ENCODE measurements at regions not wholly inside any gene's neighbourhood (a gene's known extent, or its start where the extent isn't known, plus 50 kb on each side); places are given as distances from the start of the nearest gene placed in this dataset.
"Not testable (repeated sequence)": the region's sequence is repeated elsewhere in the genome, so short reads cannot be mapped to it uniquely, and the experiment has no call there.

DNA sequence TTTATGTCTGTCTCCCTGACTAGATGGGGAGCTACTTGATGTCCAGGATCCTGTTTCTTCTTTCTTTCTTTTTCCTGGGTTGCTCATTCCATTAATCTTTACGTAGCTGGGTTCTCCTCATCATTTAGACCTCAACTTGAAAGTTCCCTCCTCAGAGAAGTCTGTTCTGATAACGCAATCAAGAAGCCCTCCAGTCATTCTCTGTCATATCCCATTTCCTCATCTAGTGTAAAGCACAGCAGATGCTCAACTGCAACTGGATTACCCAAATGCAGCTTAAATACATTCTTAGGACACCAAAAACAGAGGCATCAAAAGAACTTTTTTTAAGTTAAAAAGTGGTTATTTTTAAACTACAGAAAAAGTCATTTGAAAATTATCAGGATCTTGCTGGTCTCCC, 51.7 kb upstream of the ST3GAL6 start:
- H3K36me3 Mint-ChIP-seq = no peaks in the 10 kb centered on the region
- H3K4me1 Mint-ChIP-seq = peaks cover 39% of the 10 kb centered on the region
- ChIA-PET CTCF (no interaction called here), POLR2A (no interaction called here)
- DNase-seq (ENCODE audit: low spot score) = no peak
- H3K9me3 Mint-ChIP-seq = peaks cover 10% of the 10 kb centered on the region; the same call in 1 of the 2 replicates
- no peak overlapping the region for H3K27ac Mint-ChIP-seq
- no peak overlapping the region for H3K4me3 Mint-ChIP-seq
- TF ChIP-seq, protein P1, sequence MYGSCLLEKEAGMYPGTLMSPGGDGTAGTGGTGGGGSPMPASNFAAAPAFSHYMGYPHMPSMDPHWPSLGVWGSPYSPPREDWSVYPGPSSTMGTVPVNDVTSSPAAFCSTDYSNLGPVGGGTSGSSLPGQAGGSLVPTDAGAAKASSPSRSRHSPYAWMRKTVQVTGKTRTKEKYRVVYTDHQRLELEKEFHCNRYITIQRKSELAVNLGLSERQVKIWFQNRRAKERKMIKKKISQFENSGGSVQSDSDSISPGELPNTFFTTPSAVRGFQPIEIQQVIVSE (CRISPR knock-in tag; IDR thresholded peaks at IDR 0.05; ENCODE audit: borderline replicate concordance) = no peak
- TF ChIP-seq, protein P2, sequence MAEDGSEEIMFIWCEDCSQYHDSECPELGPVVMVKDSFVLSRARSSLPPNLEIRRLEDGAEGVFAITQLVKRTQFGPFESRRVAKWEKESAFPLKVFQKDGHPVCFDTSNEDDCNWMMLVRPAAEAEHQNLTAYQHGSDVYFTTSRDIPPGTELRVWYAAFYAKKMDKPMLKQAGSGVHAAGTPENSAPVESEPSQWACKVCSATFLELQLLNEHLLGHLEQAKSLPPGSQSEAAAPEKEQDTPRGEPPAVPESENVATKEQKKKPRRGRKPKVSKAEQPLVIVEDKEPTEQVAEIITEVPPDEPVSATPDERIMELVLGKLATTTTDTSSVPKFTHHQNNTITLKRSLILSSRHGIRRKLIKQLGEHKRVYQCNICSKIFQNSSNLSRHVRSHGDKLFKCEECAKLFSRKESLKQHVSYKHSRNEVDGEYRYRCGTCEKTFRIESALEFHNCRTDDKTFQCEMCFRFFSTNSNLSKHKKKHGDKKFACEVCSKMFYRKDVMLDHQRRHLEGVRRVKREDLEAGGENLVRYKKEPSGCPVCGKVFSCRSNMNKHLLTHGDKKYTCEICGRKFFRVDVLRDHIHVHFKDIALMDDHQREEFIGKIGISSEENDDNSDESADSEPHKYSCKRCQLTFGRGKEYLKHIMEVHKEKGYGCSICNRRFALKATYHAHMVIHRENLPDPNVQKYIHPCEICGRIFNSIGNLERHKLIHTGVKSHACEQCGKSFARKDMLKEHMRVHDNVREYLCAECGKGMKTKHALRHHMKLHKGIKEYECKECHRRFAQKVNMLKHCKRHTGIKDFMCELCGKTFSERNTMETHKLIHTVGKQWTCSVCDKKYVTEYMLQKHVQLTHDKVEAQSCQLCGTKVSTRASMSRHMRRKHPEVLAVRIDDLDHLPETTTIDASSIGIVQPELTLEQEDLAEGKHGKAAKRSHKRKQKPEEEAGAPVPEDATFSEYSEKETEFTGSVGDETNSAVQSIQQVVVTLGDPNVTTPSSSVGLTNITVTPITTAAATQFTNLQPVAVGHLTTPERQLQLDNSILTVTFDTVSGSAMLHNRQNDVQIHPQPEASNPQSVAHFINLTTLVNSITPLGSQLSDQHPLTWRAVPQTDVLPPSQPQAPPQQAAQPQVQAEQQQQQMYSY (CRISPR knock-in tag; IDR thresholded peaks at IDR 0.05) = no peak
- TF ChIP-seq ZBTB21 (CRISPR knock-in tag; IDR thresholded peaks at IDR 0.05; ENCODE audit: borderline replicate concordance) (no peak), CBFB (CRISPR knock-in tag; IDR thresholded peaks at IDR 0.05; ENCODE audit: low read depth) (no peak), ZNF263 (CRISPR knock-in tag; IDR thresholded peaks at IDR 0.05; ENCODE audit: low read depth) (no peak), NFE2L1 (CRISPR knock-in tag; IDR thresholded peaks at IDR 0.05) (no peak), ZNF121 (CRISPR knock-in tag; IDR thresholded peaks at IDR 0.05) (no peak), SMAD3 (CRISPR knock-in tag; IDR thresholded peaks at IDR 0.05; ENCODE audit: borderline replicate concordance) (no peak)
- TF ChIP-seq, protein P3, sequence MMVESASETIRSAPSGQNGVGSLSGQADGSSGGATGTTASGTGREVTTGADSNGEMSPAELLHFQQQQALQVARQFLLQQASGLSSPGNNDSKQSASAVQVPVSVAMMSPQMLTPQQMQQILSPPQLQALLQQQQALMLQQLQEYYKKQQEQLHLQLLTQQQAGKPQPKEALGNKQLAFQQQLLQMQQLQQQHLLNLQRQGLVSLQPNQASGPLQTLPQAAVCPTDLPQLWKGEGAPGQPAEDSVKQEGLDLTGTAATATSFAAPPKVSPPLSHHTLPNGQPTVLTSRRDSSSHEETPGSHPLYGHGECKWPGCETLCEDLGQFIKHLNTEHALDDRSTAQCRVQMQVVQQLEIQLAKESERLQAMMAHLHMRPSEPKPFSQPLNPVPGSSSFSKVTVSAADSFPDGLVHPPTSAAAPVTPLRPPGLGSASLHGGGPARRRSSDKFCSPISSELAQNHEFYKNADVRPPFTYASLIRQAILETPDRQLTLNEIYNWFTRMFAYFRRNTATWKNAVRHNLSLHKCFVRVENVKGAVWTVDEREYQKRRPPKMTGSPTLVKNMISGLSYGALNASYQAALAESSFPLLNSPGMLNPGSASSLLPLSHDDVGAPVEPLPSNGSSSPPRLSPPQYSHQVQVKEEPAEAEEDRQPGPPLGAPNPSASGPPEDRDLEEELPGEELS (CRISPR knock-in tag; IDR thresholded peaks at IDR 0.05) = no peak
- TF ChIP-seq, protein P4, sequence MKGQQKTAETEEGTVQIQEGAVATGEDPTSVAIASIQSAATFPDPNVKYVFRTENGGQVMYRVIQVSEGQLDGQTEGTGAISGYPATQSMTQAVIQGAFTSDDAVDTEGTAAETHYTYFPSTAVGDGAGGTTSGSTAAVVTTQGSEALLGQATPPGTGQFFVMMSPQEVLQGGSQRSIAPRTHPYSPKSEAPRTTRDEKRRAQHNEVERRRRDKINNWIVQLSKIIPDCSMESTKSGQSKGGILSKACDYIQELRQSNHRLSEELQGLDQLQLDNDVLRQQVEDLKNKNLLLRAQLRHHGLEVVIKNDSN (CRISPR knock-in tag; IDR thresholded peaks at IDR 0.05) = no peak
- TF ChIP-seq, protein P5, sequence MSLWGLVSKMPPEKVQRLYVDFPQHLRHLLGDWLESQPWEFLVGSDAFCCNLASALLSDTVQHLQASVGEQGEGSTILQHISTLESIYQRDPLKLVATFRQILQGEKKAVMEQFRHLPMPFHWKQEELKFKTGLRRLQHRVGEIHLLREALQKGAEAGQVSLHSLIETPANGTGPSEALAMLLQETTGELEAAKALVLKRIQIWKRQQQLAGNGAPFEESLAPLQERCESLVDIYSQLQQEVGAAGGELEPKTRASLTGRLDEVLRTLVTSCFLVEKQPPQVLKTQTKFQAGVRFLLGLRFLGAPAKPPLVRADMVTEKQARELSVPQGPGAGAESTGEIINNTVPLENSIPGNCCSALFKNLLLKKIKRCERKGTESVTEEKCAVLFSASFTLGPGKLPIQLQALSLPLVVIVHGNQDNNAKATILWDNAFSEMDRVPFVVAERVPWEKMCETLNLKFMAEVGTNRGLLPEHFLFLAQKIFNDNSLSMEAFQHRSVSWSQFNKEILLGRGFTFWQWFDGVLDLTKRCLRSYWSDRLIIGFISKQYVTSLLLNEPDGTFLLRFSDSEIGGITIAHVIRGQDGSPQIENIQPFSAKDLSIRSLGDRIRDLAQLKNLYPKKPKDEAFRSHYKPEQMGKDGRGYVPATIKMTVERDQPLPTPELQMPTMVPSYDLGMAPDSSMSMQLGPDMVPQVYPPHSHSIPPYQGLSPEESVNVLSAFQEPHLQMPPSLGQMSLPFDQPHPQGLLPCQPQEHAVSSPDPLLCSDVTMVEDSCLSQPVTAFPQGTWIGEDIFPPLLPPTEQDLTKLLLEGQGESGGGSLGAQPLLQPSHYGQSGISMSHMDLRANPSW (CRISPR knock-in tag; conservative IDR thresholded peaks at IDR 0.05; ENCODE audit: low read depth) = no peak
- H3K27me3 Mint-ChIP-seq (ENCODE audit: low read depth) = peaks cover 4% of the 10 kb centered on the region
- ATAC-seq = no peak

DNA sequence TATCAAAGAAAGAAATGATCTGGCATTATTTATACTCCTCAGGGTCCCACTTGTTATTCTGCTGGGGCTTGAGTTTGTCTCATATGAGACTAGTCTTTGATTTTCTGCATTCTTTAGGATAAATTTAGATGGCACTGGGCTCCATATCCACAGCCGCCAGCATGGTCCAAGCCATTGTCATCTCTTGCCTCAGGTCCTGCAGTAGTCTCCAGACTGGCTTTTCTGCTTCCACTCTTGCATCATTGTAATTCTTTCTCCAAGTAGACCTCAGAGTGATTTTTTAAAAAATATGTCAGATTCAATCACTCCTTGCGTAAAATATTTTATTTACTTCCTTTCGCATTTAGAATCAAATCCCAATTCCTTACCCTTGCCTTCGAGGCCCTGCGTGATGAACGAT, 50.4 kb upstream of the ST3GAL6 start:
- H3K27me3 Mint-ChIP-seq (ENCODE audit: low read depth) = peaks cover 4% of the 10 kb centered on the region

DNA sequence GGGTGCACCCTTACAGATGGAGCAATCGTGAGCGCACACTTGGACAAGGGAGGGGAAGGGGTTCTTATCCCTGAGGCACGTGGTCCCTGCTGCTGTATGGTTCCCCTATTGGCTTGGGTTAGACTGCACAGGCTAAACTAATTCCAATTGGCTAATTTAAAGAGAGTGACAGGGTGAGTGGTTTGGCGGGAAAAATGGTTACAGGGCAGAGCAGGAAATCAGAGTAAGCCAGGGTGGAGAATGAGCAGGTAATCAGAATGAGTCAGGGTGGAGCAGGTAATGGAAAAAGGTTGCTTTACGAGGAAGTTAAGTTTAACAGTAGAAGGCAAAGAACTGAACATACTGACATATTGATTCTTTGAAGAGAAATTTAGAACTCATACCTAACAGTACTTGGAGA, 49.8 kb upstream of the ST3GAL6 start:
- ATAC-seq; DNase-seq (ENCODE audit: low spot score); H3K36me3 Mint-ChIP-seq; POLR2A ChIA-PET; CTCF ChIA-PET; H3K27ac Mint-ChIP-seq; H3K27me3 Mint-ChIP-seq (ENCODE audit: low read depth); H3K4me3 Mint-ChIP-seq: not testable (repeated sequence)
- H3K4me1 Mint-ChIP-seq = peaks cover 37% of the 10 kb centered on the region
- H3K9me3 Mint-ChIP-seq = peaks cover 15% of the 10 kb centered on the region; the same call in 1 of the 2 replicates

More for the DNA sequence above, 50.4 kb upstream of the ST3GAL6 start:
- CTCF ChIA-PET = no interaction called here
- Mint-ChIP-seq H3K4me1 (peaks cover 39% of the 10 kb centered on the region), H3K27ac (no peak overlapping the region), H3K36me3 (no peaks in the 10 kb centered on the region), H3K9me3 (peaks cover 15% of the 10 kb centered on the region; the same call in 1 of the 2 replicates), H3K4me3 (no peak overlapping the region)
- no peak for ATAC-seq
- POLR2A ChIA-PET = no interaction called here
- DNase-seq (ENCODE audit: low spot score) = no peak
- no peak for TF ChIP-seq TEAD1 (CRISPR knock-in tag; IDR thresholded peaks at IDR 0.05)
- no peak for TF ChIP-seq NR2C2 (CRISPR knock-in tag; IDR thresholded peaks at IDR 0.05)
- TF ChIP-seq ZNF416 (CRISPR knock-in tag; IDR thresholded peaks at IDR 0.05) = no peak
- TF ChIP-seq, protein P6, sequence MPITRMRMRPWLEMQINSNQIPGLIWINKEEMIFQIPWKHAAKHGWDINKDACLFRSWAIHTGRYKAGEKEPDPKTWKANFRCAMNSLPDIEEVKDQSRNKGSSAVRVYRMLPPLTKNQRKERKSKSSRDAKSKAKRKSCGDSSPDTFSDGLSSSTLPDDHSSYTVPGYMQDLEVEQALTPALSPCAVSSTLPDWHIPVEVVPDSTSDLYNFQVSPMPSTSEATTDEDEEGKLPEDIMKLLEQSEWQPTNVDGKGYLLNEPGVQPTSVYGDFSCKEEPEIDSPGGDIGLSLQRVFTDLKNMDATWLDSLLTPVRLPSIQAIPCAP (CRISPR knock-in tag; IDR thresholded peaks at IDR 0.05) = no peak
- no peak for TF ChIP-seq CREB1 (CRISPR knock-in tag; IDR thresholded peaks at IDR 0.05)
- TF ChIP-seq EMX1 (CRISPR knock-in tag; IDR thresholded peaks at IDR 0.05) = no peak

Measured in WTC11 (cell line).